Panc1 (cell line): ENCODE measurements at regions not wholly inside any gene's neighbourhood (a gene's known extent, or its start where the extent isn't known, plus 50 kb on each side); places are given as distances from the start of the nearest gene placed in this dataset.

ENCODE experiments used
- ATAC-seq: fragments of 200-7000 bp; cut with Tn5 transposase; 2 replicates; pipeline ENCODE4 v1.9.1; 2020; ENCODE audit warnings: mild to moderate bottlenecking, moderate library complexity
- BruUV-seq: library from RNA; stranded (reverse); fragments of 400-500 nt; replicated peaks from 2 replicates; lab custom pipeline; 2021; lab: Mats Ljungman, UMichigan
- CTCF ChIA-PET: fragments of 300-600 bp; sonication (Branson Sonifier 250); formaldehyde crosslinking; loops from one replicate; lab custom pipeline; 2022; ENCODE audit warnings: antibody characterized with exemption; lab: Charles Lee
- POLR2A ChIA-PET: fragments of 300-600 bp; sonication (Branson Sonifier 250); formaldehyde crosslinking; loops from one replicate; lab custom pipeline; 2022; ENCODE audit warnings: antibody characterized with exemption; lab: Charles Lee
- DNase-seq: peaks from one replicate; pipeline ENCODE4 v3.0.0-alpha.2; 2010; ENCODE audit warnings: low read depth, low spot score
- H3K27ac ChIP-seq: 2 replicates; pipeline ENCODE4 v1.5.1; 2011; ENCODE audit warnings: mild to moderate bottlenecking, low read length, inconsistent platforms
- H3K27me3 ChIP-seq: fragments of 200-500 bp; sonication (Bioruptor generic); 2 replicates; pipeline ENCODE4 v1.6.0; 2014; ENCODE audit warnings: low read length, inconsistent platforms; ENCODE audit not compliant: control insufficient read depth, insufficient read depth
- H3K36me3 ChIP-seq: fragments of 200-500 bp; sonication (Bioruptor generic); 2 replicates; pipeline ENCODE4 v1.5.1; 2014; ENCODE audit warnings: inconsistent platforms, mild to moderate bottlenecking, low read length, moderate library complexity; ENCODE audit not compliant: control insufficient read depth, insufficient read depth
- H3K4me1 ChIP-seq: 2 replicates; pipeline ENCODE4 v1.5.1; 2011; ENCODE audit warnings: inconsistent platforms, mild to moderate bottlenecking, low read length, moderate library complexity; ENCODE audit not compliant: control insufficient read depth, insufficient read depth
- H3K4me3 ChIP-seq, 2 experiments: 2 replicates each; pipeline ENCODE4 v1.5.1; 2011 to 2012; ENCODE audit warnings: low read depth in 2 of 2, low read length in 2 of 2, mild to moderate bottlenecking in 2 of 2, inconsistent platforms in 1 of 2, moderate library complexity in 1 of 2
- H3K9me3 ChIP-seq: fragments of 200-500 bp; sonication (Bioruptor generic); 2 replicates; pipeline ENCODE4 v1.5.1; 2014; ENCODE audit warnings: low read depth, mild to moderate bottlenecking, inconsistent platforms, low read length, moderate library complexity; ENCODE audit not compliant: control insufficient read depth, insufficient read depth
- POLR2AphosphoS5 ChIP-seq: IDR thresholded peaks from 2 replicates; pipeline ENCODE4 v1.6.1; 2012; ENCODE audit warnings: mild to moderate bottlenecking, low read depth, low read length, moderate library complexity
- SIN3A ChIP-seq: IDR thresholded peaks from 2 replicates; pipeline ENCODE4 v1.6.1; 2012; ENCODE audit warnings: low read depth, mild to moderate bottlenecking, low read length, moderate library complexity, borderline replicate concordance; ENCODE audit not compliant: insufficient read depth
- TCF7L2 ChIP-seq: IDR thresholded peaks from 2 replicates; pipeline ENCODE4 v1.6.1; 2011; ENCODE audit warnings: mild to moderate bottlenecking, low read depth, low read length, inconsistent platforms
- in situ Hi-C: cut with HindIII; loops from 2 replicates; pipeline ENCODE4 v1.10.0; 2016; ENCODE audit warnings: low sequenced_read_pairs, low pct_unique_long_range_greater_than_20kb
- intact Hi-C: fragments of 100-400 bp; cut with micrococcal nuclease; formaldehyde crosslinking; loops from one replicate; pipeline ENCODE4 v1.10.0; 2022; ENCODE audit not compliant: unreplicated experiment
- TF ChIP-seq, protein P1 (sequence below): fragments of 450-650 bp; IDR thresholded peaks from 2 replicates; pipeline ENCODE4 v1.5.1; 2017; ENCODE audit warnings: mild to moderate bottlenecking
- TF ChIP-seq, protein P2 (sequence below), 2 experiments: IDR thresholded peaks; 2 replicates each; pipeline ENCODE4 v1.6.1; 2011 to 2012; ENCODE audit warnings: low read depth in 2 of 2, control low read depth in 1 of 2, low read length in 1 of 2, mild to moderate bottlenecking in 1 of 2, moderate library complexity in 1 of 2; ENCODE audit not compliant: insufficient read depth in 1 of 2

DNA sequence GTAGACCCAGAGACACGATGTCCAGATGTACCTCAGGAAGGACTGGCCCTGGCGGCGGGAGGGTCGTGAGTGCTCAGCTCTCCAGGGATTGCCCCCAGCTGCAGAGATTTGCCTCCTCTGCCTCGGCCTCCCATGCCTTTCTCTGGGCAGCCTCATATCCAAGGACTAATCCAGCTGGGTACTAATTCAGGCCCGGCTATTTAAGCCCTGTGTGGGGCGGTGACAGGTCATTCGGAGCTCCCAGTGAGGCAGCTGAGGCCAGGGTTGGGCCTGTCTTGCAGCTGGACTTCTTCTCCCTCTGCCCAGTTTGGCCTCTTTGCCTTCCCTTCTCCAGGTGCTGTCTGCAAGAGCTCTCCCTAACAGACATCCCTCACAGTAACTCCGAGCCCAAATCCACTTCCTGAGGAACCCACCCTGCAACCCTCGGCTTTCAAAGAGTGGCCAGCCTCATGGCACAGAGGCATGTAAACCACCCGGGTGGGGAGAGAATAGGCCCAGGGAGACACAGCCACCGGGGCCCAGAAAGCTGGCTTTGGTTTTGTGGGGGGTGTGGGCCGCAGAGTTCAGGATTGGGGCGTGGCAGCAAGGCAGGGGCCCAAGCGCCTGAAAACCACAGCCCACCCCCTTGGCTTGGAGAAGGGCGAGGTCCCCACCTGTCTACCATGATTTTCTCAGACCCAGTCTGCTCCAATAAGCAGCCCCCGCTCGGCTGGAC is 85.8 kb downstream of the PPCDC start:
- in situ Hi-C loops = no loop called here
- no peak overlapping the region for H3K4me3 ChIP-seq

DNA sequence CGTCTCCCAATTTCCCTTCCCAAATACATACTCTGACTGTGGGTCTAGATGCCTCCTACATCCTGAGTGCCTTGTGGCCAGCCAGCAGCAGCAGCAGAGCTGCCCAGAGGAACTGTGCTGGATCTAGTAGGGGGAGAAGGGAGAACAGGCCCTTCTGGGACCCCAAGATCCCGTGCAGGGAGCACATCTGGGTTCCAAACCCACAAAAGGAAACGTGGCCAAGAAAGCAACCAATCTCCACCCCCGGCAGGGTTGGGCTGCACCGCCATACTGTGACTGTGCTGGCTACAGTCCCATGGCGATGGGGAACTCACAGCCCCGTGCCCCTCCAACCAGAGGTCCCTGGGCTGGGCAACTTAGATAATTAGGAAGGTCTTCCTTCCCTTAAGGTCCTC is 86.3 kb downstream of the PPCDC start:
- Histone ChIP-seq H3K27ac (no peak overlapping the region), H3K27me3 (no peaks in the 10 kb centered on the region), H3K9me3 (no peaks in the 10 kb centered on the region), H3K4me1 (peaks cover 6% of the 10 kb centered on the region; the same call in 1 of the 2 replicates), H3K4me3 (no peak overlapping the region), H3K36me3 (no peaks in the 10 kb centered on the region)
- CTCF ChIA-PET = no interaction called here
- intact Hi-C loops = no loop called here
- TF ChIP-seq POLR2AphosphoS5 (no peak), SIN3A (no peak), TCF7L2 (no peak)
- TF ChIP-seq, protein P1, sequence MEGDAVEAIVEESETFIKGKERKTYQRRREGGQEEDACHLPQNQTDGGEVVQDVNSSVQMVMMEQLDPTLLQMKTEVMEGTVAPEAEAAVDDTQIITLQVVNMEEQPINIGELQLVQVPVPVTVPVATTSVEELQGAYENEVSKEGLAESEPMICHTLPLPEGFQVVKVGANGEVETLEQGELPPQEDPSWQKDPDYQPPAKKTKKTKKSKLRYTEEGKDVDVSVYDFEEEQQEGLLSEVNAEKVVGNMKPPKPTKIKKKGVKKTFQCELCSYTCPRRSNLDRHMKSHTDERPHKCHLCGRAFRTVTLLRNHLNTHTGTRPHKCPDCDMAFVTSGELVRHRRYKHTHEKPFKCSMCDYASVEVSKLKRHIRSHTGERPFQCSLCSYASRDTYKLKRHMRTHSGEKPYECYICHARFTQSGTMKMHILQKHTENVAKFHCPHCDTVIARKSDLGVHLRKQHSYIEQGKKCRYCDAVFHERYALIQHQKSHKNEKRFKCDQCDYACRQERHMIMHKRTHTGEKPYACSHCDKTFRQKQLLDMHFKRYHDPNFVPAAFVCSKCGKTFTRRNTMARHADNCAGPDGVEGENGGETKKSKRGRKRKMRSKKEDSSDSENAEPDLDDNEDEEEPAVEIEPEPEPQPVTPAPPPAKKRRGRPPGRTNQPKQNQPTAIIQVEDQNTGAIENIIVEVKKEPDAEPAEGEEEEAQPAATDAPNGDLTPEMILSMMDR = no peak
- TF ChIP-seq, protein P2, sequence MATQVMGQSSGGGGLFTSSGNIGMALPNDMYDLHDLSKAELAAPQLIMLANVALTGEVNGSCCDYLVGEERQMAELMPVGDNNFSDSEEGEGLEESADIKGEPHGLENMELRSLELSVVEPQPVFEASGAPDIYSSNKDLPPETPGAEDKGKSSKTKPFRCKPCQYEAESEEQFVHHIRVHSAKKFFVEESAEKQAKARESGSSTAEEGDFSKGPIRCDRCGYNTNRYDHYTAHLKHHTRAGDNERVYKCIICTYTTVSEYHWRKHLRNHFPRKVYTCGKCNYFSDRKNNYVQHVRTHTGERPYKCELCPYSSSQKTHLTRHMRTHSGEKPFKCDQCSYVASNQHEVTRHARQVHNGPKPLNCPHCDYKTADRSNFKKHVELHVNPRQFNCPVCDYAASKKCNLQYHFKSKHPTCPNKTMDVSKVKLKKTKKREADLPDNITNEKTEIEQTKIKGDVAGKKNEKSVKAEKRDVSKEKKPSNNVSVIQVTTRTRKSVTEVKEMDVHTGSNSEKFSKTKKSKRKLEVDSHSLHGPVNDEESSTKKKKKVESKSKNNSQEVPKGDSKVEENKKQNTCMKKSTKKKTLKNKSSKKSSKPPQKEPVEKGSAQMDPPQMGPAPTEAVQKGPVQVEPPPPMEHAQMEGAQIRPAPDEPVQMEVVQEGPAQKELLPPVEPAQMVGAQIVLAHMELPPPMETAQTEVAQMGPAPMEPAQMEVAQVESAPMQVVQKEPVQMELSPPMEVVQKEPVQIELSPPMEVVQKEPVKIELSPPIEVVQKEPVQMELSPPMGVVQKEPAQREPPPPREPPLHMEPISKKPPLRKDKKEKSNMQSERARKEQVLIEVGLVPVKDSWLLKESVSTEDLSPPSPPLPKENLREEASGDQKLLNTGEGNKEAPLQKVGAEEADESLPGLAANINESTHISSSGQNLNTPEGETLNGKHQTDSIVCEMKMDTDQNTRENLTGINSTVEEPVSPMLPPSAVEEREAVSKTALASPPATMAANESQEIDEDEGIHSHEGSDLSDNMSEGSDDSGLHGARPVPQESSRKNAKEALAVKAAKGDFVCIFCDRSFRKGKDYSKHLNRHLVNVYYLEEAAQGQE (IDR thresholded peaks at IDR 0.05; ENCODE audit: insufficient read depth in 1 of 2, low read depth in 2 of 2, low read length in 1 of 2) = no peak
- no TSS peak for BruUV-seq
- POLR2A ChIA-PET = interaction anchor here (0.6 kb wide), 1 partner anchor 74 kb away, joined by 5 read pairs; no protein-coding TSS in a partner anchor
- in situ Hi-C loops = no loop called here
- ATAC-seq = no peak
- DNase-seq = no peak

More for the DNA sequence above, 85.8 kb downstream of the PPCDC start:
- H3K27me3 ChIP-seq = no peaks in the 10 kb centered on the region
- POLR2A ChIA-PET = no interaction called here
- H3K9me3 ChIP-seq = no peaks in the 10 kb centered on the region
- intact Hi-C loops = no loop called here
- CTCF ChIA-PET = no interaction called here
- peaks cover 6% of the 10 kb centered on the region; the same call in 1 of the 2 replicates for H3K4me1 ChIP-seq
- no peak overlapping the region for H3K27ac ChIP-seq
- no peaks in the 10 kb centered on the region for H3K36me3 ChIP-seq
- no peak for ATAC-seq
- no peak for DNase-seq
- no TSS peak for BruUV-seq
- TF ChIP-seq, protein P1 = no peak
- TF ChIP-seq POLR2AphosphoS5 = no peak
- TF ChIP-seq, protein P2 (IDR thresholded peaks at IDR 0.05; ENCODE audit: insufficient read depth in 1 of 2, low read depth in 2 of 2, low read length in 1 of 2) = no peak
